Lung microvascular endothelial cell (primary cell): ENCODE measurements at regions not wholly inside any gene's neighbourhood (a gene's known extent, or its start where the extent isn't known, plus 50 kb on each side); places are given as distances from the start of the nearest gene placed in this dataset.
"Not testable (repeated sequence)": the region's sequence is repeated elsewhere in the genome, so short reads cannot be mapped to it uniquely, and the experiment has no call there.

Experiments
- DNase-seq, 2 donors: peaks; one replicate each; pipeline versions ENCODE4 v3.0.0 to v3.0.0-alpha.2; 2010; ENCODE audit warnings: low read depth in 2 of 2

DNA sequence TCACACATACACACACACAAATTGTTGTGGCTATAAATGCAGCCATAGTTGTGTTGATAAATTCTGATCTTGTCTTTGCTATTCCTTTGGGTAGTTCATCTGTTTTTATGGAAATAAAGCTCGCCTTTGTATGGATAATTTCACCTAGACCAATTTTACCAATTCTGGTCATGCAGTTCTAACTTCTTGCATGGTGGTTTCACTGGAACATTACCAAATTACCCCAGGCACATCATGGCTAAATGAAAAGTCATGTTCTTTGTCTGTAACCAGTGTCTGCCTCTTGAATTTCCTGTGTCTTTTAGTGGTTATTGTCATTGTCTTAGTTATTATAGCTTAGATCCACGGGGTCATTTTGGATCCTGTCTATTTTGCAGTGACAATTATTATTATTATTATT, 50.3 kb upstream of the TMC1 start:
- no peak for DNase-seq

DNA sequence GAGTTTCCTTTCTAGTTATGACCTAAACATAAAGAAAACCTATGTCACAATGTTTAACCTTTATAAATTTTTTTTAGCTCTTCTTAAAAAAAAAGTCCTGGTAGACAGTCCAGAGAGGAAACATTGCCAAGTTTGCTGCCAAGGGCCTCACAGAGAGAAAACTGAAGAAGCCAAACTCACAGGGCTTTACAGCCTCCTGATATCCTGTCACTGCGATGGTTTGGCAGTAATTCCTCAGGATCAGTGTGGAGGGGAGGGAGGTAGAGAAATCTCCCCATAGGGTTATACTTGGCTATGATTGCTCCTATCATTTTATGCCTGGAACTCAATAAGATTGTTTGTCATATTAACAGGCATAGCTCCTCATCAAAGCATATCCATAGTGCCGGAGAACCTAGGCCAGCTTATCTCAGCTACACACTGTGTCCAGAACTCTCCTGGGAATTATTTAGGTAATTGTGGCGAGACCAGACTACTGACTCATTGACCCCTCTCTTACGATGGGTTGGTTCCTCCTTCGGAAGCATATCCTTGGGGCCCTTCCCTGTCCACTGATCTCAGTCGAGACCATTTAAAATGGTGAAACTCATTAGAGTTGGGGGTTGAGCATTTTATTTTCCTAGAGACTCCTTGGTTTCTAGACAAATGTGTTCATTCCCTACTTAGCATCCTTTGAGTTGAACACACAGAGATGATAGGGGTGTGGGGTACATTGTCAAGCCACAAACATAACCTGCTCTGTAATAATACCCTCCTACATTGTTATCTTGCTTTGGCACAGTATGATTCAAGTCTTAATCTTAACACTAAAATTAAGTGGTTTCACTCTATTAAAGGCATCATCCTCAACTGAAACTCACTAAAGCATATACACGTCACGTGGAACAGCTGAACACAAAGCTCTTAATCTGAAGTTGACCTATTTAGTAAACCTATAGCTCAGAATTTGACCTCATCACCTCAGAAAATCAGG, 53.4 kb upstream of the TMC1 start:
- DNase-seq = no peak

- DNase-seq = peak in 1 of 2 donors; percentile 74
These were observed 55.8 kb upstream of the TMC1 start for GRCh38 chr9:72465593-72465984.

DNA sequence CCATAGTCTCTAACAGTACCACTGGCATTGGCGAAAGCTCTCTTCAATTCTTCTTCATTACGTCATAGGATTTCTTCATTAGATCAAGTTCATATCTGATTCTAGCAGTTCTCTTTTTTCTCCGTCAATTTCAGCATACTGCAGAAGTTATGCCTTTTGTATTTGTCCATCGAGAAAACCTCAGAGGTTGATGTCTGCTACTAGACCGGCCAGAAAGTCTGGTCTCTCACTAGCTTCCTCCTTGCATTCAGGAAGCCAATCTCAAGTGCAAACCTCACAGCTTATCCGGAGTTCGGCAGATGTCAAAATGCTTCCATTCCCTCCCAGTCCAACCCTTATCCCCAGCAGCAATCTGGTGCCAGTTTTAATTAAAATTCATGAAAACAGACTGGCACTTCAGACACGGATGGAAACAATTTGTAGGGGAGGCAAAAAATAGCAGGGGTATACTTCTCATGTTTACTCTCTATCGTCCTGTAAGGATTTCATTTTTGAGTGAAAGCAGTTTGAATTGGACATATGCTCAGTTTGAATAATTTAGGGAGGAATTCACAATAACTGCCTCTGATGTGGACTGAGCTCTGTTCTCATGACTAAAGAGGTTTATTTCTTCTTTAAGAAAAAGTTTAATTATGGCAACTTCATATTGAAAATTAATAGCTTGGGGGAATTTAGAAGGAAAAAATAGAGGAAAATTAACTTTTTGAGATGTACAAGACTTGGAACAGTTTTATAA, 56.4 kb upstream of the TMC1 start:
- peak in 1 of 2 donors; percentile 81 for DNase-seq

- peak in 1 of 2 donors; percentile 50 for DNase-seq
These were observed 59.1 kb upstream of the TMC1 start for GRCh38 chr9:72462340-72462739.

DNA sequence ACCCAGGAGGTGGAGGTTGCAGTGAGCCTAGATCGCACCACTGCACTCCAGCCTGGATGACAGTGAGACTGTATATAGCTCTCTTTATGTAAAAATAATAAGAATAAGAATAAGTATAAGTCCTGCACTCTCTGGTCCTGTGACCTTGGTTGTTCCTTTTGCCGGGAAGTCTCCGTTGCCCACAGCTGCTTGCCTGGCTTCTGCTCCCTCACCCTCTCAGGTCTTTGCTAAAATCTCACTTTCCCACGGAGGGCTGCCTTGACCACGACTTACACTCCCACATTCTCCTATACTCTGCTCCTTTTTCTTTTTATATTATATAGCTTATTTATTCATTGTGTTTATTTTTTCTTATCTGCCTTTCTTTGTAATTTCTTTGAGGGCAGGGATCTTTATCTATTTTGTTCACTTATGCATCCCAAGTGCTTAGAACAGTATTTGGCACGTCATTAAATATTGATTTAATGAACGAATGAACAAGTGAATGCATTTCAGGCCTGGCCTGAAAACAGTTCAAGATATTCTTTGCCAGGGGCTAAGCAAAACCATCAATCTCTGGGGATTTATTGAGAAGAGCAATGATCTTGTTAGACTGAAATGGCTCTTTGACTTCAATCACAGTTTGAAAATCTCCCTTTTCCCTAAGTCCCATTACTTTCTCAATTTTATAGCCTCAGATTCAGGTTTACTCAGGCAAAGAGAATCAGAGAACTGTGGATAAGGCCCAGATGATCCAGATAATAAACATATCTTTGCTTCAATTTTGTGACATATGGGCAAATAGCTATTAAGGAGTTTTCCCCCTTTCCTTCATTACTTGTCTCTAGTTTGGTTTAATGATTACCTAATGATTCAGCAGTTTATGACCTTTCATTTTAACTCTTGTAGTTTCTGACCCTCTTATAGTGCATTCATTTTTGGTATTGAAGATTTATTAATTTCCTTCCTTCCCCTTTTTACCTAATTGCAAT, 60.8 kb upstream of the TMC1 start:
- no peak for DNase-seq

GRCh38 chr9:72459308-72459707, 62.1 kb upstream of the TMC1 start:
- no peak for DNase-seq

DNA sequence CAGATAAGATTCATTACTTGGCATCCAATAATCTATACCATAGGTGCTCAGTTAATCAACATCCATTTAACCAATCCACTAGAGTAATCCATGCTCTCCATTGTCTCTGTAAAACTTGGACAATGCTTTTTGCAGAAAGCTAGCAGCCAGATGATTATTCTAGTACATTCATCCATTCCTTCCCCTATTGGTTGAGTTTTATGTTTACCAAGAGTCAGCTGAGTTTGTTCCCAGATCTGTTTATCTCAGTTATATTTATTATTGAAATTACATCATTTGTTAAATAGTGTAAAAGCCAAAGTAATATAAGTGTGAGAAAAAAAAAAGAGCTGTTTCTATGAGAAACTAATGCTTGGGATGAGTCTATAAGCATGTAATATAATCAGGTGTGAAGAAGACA, 63.3 kb upstream of the TMC1 start:
- DNase-seq = no peak

GRCh38 chr9:72457366-72457765, 64.0 kb upstream of the TMC1 start:
- no peak for DNase-seq

- DNase-seq = no peak
These were observed 66.4 kb upstream of the TMC1 start for GRCh38 chr9:72454871-72455491.

DNA sequence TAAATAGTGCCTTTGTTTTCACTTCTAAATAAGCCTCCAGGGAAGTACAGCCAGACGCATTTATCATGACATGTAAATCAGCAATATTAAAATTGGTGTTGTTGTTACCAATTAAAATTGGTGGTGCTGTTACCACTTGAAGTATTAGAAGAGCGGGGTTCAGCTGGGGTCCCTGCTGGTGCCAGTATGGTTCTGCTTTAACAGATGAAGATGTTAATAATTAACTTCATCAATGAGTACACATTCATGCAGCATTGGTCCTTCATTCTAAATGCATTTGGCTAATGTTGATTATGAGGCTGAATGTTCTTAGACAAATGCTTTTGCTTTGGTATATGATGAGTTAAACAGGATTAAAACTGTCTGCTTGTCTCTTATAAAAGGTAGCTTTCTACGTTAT, 67.6 kb upstream of the TMC1 start:
- DNase-seq = no peak

DNA sequence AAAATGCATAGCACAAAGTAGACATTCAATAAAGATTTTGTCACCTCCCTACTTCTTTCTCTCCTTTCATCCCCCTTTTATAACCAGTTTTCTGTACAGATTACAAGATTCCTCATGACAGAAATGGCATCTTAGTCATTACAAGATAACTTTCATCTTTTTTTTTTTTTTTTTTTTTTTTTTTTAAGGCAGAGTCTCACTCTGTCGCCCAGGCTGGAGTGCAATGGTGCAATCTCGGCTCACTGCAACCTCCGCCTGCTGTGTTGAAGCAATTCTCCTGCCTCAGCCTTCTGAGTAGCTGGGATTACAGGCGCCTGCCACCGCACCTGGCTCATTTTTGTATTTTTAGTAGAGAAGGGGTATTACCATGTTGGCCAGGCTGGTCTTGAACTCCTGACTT, 75.2 kb upstream of the TMC1 start:
- DNase-seq = not testable (repeated sequence)

DNA sequence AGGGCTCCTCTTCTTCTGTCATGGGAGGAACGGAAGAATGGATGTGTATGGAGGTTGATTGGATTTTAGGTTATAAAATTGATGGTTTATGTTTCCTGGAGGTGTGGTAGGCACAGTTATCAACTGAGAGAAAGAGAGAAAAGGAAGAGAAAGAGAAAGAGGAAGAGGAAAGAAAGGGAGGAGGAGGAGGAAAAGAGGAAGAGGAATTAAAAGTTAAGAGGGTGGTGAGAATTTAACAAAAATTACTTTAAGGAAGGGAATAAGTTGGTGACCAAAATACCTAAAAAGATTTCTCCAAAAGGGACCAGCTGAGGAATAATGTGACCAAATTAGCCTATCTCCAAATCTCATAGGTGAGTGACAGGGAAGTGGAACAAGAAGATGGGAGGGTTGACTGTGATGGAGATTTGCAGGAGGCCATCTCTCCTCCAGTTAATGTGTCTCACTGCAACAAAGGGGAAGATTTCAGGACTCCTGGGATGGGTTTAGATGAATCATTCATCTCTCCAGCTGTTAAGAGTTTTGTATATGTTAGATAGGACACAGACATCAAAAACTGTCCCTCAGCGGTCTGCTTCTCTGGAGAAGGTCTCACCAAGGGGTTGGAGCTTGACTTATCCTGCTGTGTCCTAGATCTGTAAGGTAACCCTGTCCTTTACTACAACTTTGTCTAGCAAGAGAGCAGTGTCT, 76.0 kb upstream of the TMC1 start:
- DNase-seq = no peak

- no peak for DNase-seq
These were observed 77.0 kb upstream of the TMC1 start for GRCh38 chr9:72444435-72444834.

DNA sequence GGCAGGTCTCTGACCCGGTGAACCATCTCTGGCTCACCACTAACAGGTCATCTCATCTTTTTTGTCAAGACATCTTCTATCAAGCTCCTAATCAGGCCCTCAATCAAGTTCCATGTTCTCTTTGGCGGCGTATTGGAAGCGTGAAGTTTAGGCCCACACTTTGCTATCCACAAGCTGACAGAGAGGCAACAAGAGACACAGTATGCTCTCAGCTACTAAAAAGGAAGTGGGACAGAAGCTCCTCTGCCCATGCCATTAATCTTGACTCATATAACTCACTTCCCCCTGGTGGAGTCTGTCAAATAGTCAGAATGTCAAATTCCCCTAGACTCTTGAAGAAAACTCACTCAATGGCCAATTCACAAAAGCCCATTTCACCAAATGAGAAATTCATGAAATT, 77.6 kb upstream of the TMC1 start:
- DNase-seq = peak in 1 of 2 donors; percentile 35

DNA sequence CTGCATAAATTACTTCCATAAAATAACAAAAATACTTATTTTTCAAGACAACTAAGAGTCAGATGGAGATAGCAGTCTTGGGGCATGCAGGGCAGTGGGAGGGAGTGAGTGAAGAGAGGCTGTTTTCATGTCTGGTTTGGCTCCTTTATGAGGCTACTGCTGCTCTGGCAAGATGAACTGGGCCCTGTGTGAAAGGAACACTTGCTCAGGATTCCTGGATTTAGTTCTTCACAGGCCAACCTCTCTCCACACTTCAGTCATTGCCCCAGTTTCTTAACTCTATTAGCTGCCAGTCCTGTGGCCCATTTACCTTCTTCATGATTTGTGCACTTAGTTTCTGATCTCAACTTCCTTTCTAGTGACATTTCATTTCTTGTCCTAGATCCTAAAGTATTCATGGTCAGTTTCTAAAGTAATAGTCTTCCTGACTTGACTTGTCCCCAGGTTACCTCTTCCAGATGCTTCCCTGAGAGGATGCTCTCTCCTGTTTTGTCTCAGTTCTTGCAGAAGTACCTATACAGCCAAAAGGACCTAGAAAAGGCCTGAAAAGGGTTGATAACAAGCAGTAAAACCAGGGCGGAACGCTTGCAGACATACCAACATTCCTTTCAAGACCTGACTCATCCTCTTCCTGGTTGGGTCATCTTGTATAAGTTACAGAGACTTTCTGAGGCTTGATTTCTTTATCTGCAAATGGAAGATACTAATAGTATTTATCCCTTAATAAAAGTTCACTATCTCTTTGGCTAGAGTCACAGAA, 77.0 kb upstream of the ZFAND5 start:
- DNase-seq = peak; percentile 8 to 85

DNA sequence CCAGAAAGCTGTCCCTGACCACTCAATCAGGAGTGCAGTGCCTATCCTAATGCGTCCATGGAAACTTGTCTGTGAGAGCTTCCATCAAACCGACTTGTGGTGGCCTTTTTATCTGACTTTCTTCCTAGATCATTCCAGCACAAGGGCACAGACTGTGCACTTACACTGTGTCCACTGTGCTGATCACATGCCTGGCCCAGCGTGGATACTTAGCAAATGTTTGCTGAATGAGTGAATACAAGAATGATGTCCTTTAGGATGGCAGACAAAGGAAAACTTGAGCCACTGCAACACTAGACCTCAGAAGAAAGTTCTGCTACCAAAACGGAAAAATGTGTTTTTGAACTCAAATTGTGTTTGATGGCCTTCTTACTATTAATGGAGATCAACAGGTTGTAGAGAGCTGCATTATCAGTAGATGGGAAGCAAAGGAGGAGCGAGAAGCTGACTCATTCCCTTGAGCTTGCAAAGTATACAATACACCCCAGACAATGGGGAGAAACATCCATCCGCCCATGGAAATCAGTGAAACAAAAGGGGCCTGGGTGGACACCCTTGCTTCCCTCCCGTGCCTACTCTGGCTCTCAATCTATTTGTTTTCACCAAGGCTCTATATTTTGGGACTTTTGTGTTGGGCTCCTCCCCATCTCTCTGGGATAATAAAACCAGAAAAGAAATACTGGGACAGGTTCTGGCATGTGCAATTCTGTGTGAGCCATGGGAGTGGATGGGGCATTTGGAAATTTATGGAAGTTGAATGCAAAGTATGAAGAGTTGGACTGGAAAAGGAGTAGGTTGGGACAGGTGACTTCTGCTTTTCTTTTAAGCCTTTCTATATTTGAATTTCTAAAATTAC, 76.2 kb upstream of the ZFAND5 start:
- peak in 1 of 2 donors; percentile 69 for DNase-seq

- no peak for DNase-seq
These were observed 75.4 kb upstream of the ZFAND5 start for GRCh38 chr9:72440378-72440777.
